D341Med (cell line): ENCODE measurements at regions not wholly inside any gene's neighbourhood (a gene's known extent, or its start where the extent isn't known, plus 50 kb on each side); places are given as distances from the start of the nearest gene placed in this dataset.
"Not testable (repeated sequence)": the region's sequence is repeated elsewhere in the genome, so short reads cannot be mapped to it uniquely, and the experiment has no call there.

Source experiments
- DNase-seq: peaks from one replicate; pipeline ENCODE4 v3.0.0; 2012; ENCODE audit warnings: low spot score

GRCh38 chr16:22572331-22573224 is 61.9 kb downstream of the NPIPB5 start:
- DNase-seq = not testable (repeated sequence)

DNA sequence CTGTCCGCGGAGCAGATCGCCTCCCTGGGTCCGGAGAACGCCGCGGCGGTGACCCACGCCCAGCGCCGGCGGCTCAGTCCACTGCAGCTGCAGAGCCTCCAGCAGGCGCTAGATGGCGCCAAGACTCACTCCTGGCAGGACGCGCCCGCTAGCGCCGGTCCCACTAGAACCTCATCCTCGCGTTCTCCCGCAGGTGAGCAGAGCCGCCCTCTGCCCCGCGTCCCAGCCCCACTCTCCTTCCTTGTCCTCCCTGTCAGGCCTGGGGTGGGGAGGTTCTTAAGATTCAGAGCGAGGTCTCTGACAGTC is 62.5 kb downstream of the NPIPB5 start:
- DNase-seq = not testable (repeated sequence)

GRCh38 chr16:22576506-22576905 is 65.8 kb downstream of the NPIPB5 start:
- not testable (repeated sequence) for DNase-seq

GRCh38 chr16:22583195-22583594 is 72.5 kb downstream of the NPIPB5 start:
- not testable (repeated sequence) for DNase-seq

DNA sequence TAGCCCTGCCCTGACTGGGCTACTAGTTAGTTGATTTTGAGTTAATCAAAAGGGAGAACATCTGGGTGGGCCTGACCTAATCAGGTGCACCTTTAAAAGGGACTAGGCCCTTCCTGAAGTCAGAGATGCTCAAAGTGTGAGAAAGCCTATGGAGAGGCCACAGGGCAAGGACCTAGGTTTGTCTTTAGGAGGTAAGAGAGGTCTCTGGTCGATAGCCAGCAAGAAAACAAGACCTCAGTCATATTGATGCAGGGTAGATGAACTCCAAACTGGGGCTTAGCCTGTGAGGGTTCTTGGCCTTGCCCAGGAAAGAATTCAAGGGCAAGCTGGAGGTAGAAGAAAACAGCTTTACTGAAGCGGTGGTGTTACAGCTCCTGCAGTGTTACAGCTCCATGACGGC is 73.8 kb downstream of the NPIPB5 start:
- not testable (repeated sequence) for DNase-seq

DNA sequence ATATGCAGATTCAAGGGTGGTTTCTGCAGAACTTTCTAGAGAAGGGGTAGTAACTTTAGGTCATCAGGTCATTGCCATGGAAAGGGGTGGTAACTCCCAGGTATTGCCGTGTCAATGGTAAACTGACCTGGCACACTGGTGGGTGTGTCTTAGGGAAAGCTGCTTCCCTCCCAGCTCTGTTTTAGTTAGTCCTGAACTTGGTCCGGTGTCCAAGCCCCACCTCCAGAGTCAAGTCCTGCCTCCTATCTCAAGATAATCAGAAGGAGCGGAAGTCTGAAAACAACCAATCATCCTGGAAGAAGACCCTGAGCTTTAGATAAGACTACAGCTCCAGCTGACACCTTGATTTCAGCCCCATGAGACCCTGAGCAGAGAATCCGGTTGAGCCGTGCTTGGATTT is 74.2 kb downstream of the NPIPB5 start:
- DNase-seq = not testable (repeated sequence)

DNA sequence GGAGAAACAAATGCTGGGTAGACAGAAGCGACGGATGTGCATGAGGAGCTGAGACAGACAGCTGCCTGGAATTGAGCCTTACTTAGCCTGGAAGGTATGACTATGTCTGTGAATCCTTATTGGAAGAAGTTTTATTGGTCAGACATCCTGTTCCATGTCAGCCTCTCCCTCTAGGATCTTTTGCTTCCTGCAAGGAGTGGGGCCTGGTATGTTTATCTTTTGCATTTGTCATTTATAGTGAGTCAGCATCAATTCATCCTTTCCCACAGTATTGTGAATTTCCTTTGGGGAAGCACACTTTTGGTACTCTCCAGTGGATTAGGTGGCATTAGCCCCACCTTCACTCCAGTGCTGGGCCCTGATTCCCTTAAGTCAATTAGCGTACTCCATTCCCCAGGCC is 74.7 kb downstream of the NPIPB5 start:
- DNase-seq = not testable (repeated sequence)

DNA sequence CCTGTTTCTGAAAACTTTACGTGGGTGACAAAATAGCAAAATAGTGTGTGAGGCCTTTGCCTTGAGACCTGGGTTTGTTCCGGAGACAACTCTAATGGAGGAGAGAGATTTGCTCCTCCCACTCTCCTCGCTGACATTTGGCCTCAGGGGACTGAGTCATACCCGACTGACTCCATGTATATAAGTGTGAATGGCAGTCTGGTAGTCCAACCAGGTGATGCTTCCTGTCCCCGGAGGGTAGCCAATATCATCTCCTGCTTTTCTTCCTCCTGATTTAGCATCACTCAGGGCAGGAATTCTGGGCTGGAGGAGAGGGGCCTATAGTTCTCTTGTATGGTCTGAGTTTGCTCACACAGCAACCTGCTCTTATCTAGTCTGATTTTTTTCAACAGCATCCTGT is 76.0 kb downstream of the NPIPB5 start:
- DNase-seq = not testable (repeated sequence)

DNA sequence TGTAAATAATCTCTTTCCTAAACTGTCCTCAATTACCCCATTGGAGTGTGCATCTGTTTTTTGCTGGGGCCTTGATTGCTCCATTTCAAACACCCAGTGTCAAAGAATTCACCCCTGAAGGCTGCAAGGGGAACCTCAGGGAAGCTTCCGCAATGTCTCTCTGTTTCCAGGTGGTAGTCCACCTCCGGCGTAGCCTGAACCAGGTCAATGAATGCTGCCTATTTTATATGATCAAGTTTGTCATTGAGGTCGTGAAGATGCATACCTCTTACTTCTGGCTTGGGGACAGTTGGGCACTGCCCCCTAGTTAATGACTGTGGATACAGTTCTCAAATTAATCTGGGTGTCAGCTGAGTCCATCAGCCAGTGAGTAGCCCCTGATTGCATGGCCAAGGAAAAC is 79.1 kb downstream of the NPIPB5 start:
- DNase-seq = not testable (repeated sequence)

GRCh38 chr16:22596445-22597045 is 85.9 kb downstream of the NPIPB5 start:
- DNase-seq = not testable (repeated sequence)

GRCh38 chr16:22603744-22604143 is 93.1 kb downstream of the NPIPB5 start:
- DNase-seq = not testable (repeated sequence)

GRCh38 chr16:22606619-22607018 is 95.9 kb downstream of the NPIPB5 start:
- not testable (repeated sequence) for DNase-seq

GRCh38 chr16:22609798-22610197 is 99.1 kb downstream of the NPIPB5 start:
- not testable (repeated sequence) for DNase-seq

- DNase-seq = not testable (repeated sequence)
These were observed 100.4 kb downstream of the NPIPB5 start for GRCh38 chr16:22611128-22611527.

GRCh38 chr16:22614271-22614947 is 103.7 kb downstream of the NPIPB5 start:
- DNase-seq = no peak

DNA sequence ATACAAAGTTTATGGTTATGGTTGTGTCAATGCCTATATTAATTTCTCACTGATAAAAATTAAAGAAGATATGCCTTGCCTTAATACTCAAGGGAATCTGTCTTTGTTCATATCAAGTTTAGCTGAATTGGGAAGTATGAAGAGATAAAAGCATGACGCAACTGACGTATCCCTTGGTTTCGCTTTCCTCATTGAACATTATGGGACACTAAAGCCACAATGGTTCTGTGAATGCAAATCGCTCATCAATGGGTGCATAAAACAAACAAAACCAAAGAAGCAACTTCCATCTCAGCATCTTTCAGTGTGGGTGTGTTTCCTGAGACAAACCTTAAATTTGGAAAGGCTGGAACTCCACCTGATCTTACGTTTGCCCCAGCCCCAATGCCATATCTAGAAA is 108.2 kb downstream of the NPIPB5 start:
- DNase-seq = no peak

GRCh38 chr16:22621586-22622155 is 111.0 kb downstream of the NPIPB5 start:
- DNase-seq = no peak

DNA sequence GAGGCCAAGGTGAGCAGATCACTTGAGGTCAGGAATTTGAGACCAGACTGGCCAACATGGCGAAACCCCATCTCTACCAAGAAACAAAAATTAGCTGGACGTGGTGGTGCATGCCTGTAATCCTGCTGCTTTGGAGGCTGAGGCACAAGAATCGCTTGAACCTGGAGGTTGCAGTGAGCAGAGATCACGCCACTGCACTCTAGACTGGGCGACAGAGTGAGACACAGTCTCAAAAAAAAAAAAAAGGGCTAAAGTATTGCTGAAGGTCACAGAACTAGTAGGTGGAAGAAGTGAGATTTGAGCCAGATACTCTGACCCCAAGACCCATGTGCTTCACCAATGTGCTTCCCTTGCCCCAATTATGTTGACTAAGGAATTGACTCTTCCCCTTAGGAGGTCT is 112.0 kb downstream of the NPIPB5 start:
- DNase-seq = no peak

GRCh38 chr16:22623351-22623781 is 112.7 kb downstream of the NPIPB5 start:
- DNase-seq = no peak

DNA sequence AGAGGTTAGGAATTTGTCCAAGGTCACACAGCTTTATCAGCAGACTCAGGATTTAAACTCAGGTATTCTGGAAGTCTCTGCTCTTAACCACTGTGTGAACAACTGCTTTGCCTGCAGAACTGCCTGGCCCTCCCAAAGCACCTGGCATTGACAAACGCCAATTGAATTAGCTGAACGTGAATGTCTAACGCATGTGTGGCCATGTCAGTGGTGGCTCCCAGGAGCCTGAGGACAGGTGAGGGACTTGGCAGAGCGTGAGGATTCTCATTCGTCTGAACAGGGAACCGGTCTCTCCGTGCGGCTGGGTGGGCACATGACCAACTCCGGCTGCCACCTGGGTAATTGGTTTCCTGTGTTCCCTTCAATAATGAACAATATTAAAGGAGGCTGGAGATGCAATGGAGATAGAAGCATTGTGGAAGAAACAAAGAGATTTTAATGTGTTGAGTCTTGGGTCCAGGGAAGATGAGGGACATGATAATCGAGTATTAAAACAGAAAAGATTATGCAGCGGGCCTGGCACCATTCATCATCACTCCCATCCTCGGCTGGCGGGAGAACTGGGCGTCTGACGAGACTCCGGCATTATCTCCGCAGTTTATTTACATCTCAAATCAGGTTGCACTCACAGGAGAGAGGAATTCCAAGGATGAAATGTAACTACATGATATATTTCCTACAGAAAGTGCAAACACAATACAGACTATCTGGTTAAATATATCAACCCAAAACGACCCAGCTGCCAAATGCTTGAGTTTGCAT is 113.5 kb downstream of the NPIPB5 start:
- DNase-seq = no peak

- no peak for DNase-seq
These were observed 114.3 kb downstream of the NPIPB5 start for GRCh38 chr16:22624800-22625533.
